ENCODE measurements at regions not wholly inside any gene's neighbourhood (a gene's known extent, or its start where the extent isn't known, plus 50 kb on each side); places are given as distances from the start of the nearest gene placed in this dataset.
"Not testable (repeated sequence)": the region's sequence is repeated elsewhere in the genome, so short reads cannot be mapped to it uniquely, and the experiment has no call there.

DNA sequence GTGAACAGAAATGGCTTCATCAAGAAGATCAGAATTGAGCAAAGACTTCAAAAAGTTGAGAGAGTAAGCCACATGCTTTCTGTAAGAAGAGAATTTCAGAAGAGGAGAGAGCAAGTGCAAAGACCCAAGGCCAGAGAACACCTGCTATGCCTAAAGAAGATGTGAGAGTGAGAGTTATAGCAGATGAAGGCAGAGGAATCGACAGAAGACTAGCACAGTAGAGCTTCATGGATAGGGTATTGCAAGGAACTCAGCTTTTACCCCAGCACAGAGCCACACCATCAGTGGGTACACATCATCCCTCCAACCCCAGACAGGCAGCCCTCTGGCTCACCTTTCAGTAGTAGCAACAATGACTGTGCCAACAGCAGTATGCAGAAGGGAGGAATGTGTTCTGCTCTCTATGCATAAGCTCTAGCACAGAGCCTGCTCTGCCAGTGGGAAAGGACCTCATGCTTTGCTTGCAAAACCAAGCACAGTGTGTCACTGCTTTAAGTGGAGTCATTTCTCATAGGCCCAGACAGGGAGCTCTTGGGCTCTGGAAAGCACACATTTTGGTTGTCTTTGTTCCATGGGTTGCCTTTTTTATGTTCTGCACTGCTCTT, 318.6 kb downstream of the NAF1 start:
- Histone ChIP-seq H3K4me1 (ENCODE audit: insufficient read depth, insufficient read length) (no peaks in the 10 kb centered on the region), H3K4me3 (ENCODE audit: insufficient read length, low read depth) (no peak overlapping the region), H3K9ac (ENCODE audit: insufficient read length, low read depth) (no peak overlapping the region), H3K27me3 (ENCODE audit: insufficient read depth, insufficient read length) (no peaks in the 10 kb centered on the region), H3K9me3 (ENCODE audit: insufficient read depth, low read length) (no peaks in the 10 kb centered on the region), H3K36me3 (ENCODE audit: insufficient read depth, insufficient read length, low read length) (no peaks in the 10 kb centered on the region)
- DNase-seq (ENCODE audit: low read depth, low spot score): no peak
- no peak for TF ChIP-seq YY1 (IDR thresholded peaks at IDR 0.05; ENCODE audit: insufficient read depth, insufficient read length)
- TF ChIP-seq SUZ12 (IDR thresholded peaks at IDR 0.05; ENCODE audit: extremely low read depth, insufficient read depth, insufficient read length): no peak
- TF ChIP-seq ZNF274 (IDR thresholded peaks at IDR 0.05; ENCODE audit: low read depth, low read length): no peak

DNA sequence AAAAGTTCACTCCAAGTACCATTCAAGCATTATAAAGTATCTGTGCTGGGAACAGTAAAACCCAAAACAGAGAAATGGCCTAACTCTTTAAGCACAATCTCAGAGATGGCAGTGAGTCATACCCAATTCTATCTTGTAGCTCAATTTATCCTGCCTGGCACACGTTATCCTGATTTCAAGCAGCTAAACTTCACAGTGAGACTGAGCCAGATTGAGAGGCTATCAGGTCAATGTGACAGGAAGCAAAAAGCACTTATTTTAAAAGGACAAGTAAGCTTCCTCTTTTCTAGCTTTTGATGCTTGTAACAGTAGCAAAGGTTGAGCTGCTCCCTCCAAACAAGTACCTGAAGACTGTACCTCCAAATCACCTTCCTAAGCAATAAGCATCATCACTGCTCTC, 324.9 kb downstream of the NAF1 start:
- Histone ChIP-seq H3K4me1 (ENCODE audit: insufficient read depth, insufficient read length) (no peaks in the 10 kb centered on the region), H3K36me3 (ENCODE audit: insufficient read depth, insufficient read length, low read length) (no peaks in the 10 kb centered on the region), H3K9ac (ENCODE audit: insufficient read length, low read depth) (no peak overlapping the region), H3K9me3 (ENCODE audit: insufficient read depth, low read length) (no peaks in the 10 kb centered on the region), H3K4me3 (ENCODE audit: insufficient read length, low read depth) (no peak overlapping the region), H3K27me3 (ENCODE audit: insufficient read depth, insufficient read length) (no peaks in the 10 kb centered on the region)
- TF ChIP-seq ZNF274 (IDR thresholded peaks at IDR 0.05; ENCODE audit: low read depth, low read length): no peak
- no peak for TF ChIP-seq YY1 (IDR thresholded peaks at IDR 0.05; ENCODE audit: insufficient read depth, insufficient read length)
- no peak for TF ChIP-seq SUZ12 (IDR thresholded peaks at IDR 0.05; ENCODE audit: extremely low read depth, insufficient read depth, insufficient read length)
- no peak for DNase-seq (ENCODE audit: low read depth, low spot score)

DNA sequence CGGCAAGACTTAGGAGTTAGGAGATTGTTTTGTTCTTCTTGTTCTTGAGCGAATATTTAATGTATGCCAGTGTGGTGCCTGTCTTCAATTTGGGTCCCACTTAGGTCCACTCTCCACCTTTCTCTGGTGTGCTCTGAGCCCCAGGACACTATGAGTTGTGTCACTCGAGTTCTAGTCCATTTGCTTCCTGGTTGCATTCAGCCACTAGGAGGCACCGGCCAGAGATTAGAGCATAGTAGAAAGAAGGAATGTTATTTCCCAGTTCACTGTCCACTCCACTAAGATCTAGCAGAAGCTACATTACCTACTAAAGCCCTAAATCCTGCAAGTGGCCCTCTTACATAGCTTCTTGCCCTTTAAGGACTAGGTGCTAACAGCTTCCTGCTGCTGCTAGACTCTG, 326.9 kb downstream of the NAF1 start:
- Histone ChIP-seq H3K4me3 (ENCODE audit: insufficient read length, low read depth) (no peak overlapping the region), H3K4me1 (ENCODE audit: insufficient read depth, insufficient read length) (no peaks in the 10 kb centered on the region), H3K27me3 (ENCODE audit: insufficient read depth, insufficient read length) (no peaks in the 10 kb centered on the region), H3K9me3 (ENCODE audit: insufficient read depth, low read length) (no peaks in the 10 kb centered on the region), H3K9ac (ENCODE audit: insufficient read length, low read depth) (no peak overlapping the region), H3K36me3 (ENCODE audit: insufficient read depth, insufficient read length, low read length) (no peaks in the 10 kb centered on the region)
- no peak for TF ChIP-seq SUZ12 (IDR thresholded peaks at IDR 0.05; ENCODE audit: extremely low read depth, insufficient read depth, insufficient read length)
- TF ChIP-seq ZNF274 (IDR thresholded peaks at IDR 0.05; ENCODE audit: low read depth, low read length): no peak
- TF ChIP-seq YY1 (IDR thresholded peaks at IDR 0.05; ENCODE audit: insufficient read depth, insufficient read length): no peak
- DNase-seq (ENCODE audit: low read depth, low spot score): no peak

DNA sequence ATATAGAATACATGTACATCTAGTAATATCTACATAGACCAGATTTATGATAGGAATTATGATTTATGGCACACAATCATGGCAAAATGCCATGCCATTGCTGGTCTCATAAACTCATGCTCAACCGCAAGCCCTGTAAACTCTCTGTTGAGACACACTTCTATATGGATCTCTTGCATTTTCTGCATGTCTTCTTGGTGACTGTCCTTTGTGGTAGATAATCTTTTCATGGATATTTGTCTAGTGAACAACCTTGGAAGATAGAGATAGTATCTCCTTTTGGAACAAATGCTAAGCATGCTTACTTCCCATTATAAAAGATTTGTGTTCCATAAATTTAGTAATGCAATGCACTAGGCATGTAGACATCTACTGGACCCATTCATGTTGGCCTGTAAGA, 328.0 kb downstream of the NAF1 start:
- Histone ChIP-seq H3K4me1 (ENCODE audit: insufficient read depth, insufficient read length) (no peaks in the 10 kb centered on the region), H3K4me3 (ENCODE audit: insufficient read length, low read depth) (no peak overlapping the region), H3K36me3 (ENCODE audit: insufficient read depth, insufficient read length, low read length) (no peaks in the 10 kb centered on the region), H3K27me3 (ENCODE audit: insufficient read depth, insufficient read length) (no peaks in the 10 kb centered on the region), H3K9me3 (ENCODE audit: insufficient read depth, low read length) (no peaks in the 10 kb centered on the region), H3K9ac (ENCODE audit: insufficient read length, low read depth) (no peak overlapping the region)
- TF ChIP-seq SUZ12 (IDR thresholded peaks at IDR 0.05; ENCODE audit: extremely low read depth, insufficient read depth, insufficient read length) (no peak), YY1 (IDR thresholded peaks at IDR 0.05; ENCODE audit: insufficient read depth, insufficient read length) (no peak), ZNF274 (IDR thresholded peaks at IDR 0.05; ENCODE audit: low read depth, low read length) (no peak)
- no peak for DNase-seq (ENCODE audit: low read depth, low spot score)

DNA sequence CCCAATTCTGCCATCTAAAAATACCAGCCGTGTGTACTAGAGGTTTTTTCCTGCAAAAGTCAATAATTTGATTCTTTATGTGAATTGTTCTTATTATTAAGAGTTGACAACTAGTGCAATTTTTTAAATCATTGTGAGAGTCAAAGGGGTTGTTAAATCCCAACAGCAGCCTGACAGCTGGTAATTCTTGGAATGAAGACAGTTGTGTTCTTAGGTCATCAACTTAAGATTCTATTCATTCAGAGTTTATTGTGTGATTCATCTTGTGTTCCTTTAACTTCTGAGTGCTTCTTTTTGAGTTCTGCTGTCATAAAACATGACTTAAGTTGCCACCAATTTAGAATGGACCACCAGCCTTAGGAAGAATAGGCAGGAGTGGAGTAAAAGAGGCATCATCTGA, 329.0 kb downstream of the NAF1 start:
- TF ChIP-seq YY1 (IDR thresholded peaks at IDR 0.05; ENCODE audit: insufficient read depth, insufficient read length): no peak
- TF ChIP-seq ZNF274 (IDR thresholded peaks at IDR 0.05; ENCODE audit: low read depth, low read length): no peak
- TF ChIP-seq SUZ12 (IDR thresholded peaks at IDR 0.05; ENCODE audit: extremely low read depth, insufficient read depth, insufficient read length): no peak
- H3K9ac ChIP-seq (ENCODE audit: insufficient read length, low read depth): no peak overlapping the region
- no peak overlapping the region for H3K4me3 ChIP-seq (ENCODE audit: insufficient read length, low read depth)
- H3K27me3 ChIP-seq (ENCODE audit: insufficient read depth, insufficient read length): no peaks in the 10 kb centered on the region
- DNase-seq (ENCODE audit: low read depth, low spot score): no peak
- no peaks in the 10 kb centered on the region for H3K36me3 ChIP-seq (ENCODE audit: insufficient read depth, insufficient read length, low read length)
- no peaks in the 10 kb centered on the region for H3K9me3 ChIP-seq (ENCODE audit: insufficient read depth, low read length)
- no peaks in the 10 kb centered on the region for H3K4me1 ChIP-seq (ENCODE audit: insufficient read depth, insufficient read length)

DNA sequence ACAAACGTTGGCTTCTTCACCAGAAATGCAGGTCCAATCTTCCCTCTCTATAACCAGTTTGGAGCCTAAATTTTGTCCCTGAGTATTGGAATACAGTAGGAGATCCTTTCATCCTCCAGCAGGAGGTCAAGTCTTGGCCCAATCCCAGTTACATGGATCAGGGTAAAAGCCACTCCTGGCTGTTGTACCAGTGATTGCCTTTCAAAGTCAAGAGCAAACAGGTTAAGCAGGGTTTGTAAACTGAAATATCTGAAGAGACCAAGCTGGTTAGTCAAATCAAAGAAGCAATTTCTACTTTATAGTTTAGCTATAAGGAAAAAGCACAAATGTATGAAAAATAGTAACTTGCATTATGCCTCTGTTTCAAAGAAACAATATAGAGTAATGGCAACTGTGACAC, 329.4 kb downstream of the NAF1 start:
- no peak overlapping the region for H3K9ac ChIP-seq (ENCODE audit: insufficient read length, low read depth)
- no peaks in the 10 kb centered on the region for H3K36me3 ChIP-seq (ENCODE audit: insufficient read depth, insufficient read length, low read length)
- H3K4me3 ChIP-seq (ENCODE audit: insufficient read length, low read depth): no peak overlapping the region
- H3K9me3 ChIP-seq (ENCODE audit: insufficient read depth, low read length): no peaks in the 10 kb centered on the region
- TF ChIP-seq ZNF274 (IDR thresholded peaks at IDR 0.05; ENCODE audit: low read depth, low read length) (no peak), YY1 (IDR thresholded peaks at IDR 0.05; ENCODE audit: insufficient read depth, insufficient read length) (no peak), SUZ12 (IDR thresholded peaks at IDR 0.05; ENCODE audit: extremely low read depth, insufficient read depth, insufficient read length) (no peak)
- H3K27me3 ChIP-seq (ENCODE audit: insufficient read depth, insufficient read length): no peaks in the 10 kb centered on the region
- H3K4me1 ChIP-seq (ENCODE audit: insufficient read depth, insufficient read length): no peaks in the 10 kb centered on the region
- no peak for DNase-seq (ENCODE audit: low read depth, low spot score)

DNA sequence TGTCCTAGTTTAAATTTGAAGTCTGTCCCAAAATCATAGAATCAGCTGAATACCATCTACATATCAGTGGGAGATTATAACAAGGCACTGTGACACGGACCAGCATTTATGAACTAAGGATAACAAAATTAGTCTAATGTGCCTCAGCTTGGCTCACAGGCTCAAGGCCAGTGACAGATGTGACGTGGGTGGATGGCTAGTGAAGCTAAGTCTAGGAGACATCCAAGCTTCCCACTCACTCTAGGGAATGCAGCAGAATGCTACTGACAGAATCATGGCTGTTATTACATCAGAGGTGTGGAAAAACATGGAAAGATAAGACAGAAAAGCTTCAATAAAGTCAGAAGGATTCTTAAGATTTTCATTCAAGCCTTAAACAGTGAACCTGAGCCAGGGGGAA, 329.9 kb downstream of the NAF1 start:
- H3K9ac ChIP-seq (ENCODE audit: insufficient read length, low read depth): no peak overlapping the region
- H3K4me1 ChIP-seq (ENCODE audit: insufficient read depth, insufficient read length): no peaks in the 10 kb centered on the region
- no peak for DNase-seq (ENCODE audit: low read depth, low spot score)
- no peaks in the 10 kb centered on the region for H3K9me3 ChIP-seq (ENCODE audit: insufficient read depth, low read length)
- no peaks in the 10 kb centered on the region for H3K27me3 ChIP-seq (ENCODE audit: insufficient read depth, insufficient read length)
- TF ChIP-seq ZNF274 (IDR thresholded peaks at IDR 0.05; ENCODE audit: low read depth, low read length) (no peak), SUZ12 (IDR thresholded peaks at IDR 0.05; ENCODE audit: extremely low read depth, insufficient read depth, insufficient read length) (no peak), YY1 (IDR thresholded peaks at IDR 0.05; ENCODE audit: insufficient read depth, insufficient read length) (no peak)
- H3K4me3 ChIP-seq (ENCODE audit: insufficient read length, low read depth): no peak overlapping the region
- H3K36me3 ChIP-seq (ENCODE audit: insufficient read depth, insufficient read length, low read length): no peaks in the 10 kb centered on the region

DNA sequence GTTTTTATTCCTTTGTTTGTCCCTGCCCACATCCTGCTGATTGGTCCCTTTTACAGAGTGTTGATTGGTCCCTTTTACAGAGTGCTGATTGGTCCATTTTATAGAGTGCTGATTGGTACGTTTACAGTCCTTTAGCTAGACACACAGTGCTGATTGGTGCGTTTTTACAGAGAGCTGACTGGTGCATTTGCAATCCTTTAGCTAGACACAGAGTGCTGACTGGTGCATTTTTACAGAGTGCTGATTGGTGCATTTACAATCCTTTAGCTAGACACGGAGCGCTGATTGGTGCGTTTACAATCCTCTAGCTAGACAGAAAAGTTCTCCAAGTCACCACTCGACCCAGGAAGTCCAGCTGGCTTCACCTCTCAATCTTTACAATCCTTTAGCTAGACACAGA, 330.4 kb downstream of the NAF1 start:
- not testable (repeated sequence) for DNase-seq (ENCODE audit: low read depth, low spot score); H3K4me3 ChIP-seq (ENCODE audit: insufficient read length, low read depth); H3K36me3 ChIP-seq (ENCODE audit: insufficient read depth, insufficient read length, low read length); H3K27me3 ChIP-seq (ENCODE audit: insufficient read depth, insufficient read length); H3K9ac ChIP-seq (ENCODE audit: insufficient read length, low read depth); H3K4me1 ChIP-seq (ENCODE audit: insufficient read depth, insufficient read length); H3K9me3 ChIP-seq (ENCODE audit: insufficient read depth, low read length)

All from NT2/D1 (cell line).